ENCODE measurements at regions not wholly inside any gene's neighbourhood (a gene's known extent, or its start where the extent isn't known, plus 50 kb on each side); places are given as distances from the start of the nearest gene placed in this dataset.

DNA sequence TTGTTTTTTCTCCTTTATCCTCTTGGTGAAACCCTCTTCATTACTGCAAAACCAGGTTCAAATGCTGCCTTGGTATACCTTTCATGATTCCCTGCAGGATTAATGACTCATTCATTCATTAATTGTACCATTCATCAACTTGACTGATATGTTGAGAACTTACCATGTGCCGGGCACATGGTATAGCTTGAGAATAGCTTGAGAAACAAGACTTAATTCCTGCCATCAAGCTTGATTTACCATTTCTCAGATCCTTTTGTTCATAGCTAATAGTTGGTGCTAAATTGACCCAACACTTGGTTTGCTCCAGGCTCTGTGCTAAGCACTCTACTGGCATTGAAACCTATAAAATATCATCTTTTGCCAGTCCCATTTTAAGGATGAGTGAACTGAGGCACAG lies 165.7 kb downstream of the YIPF5 start:
- TF ChIP-seq SUZ12 (IDR thresholded peaks at IDR 0.05; ENCODE audit: extremely low read depth, insufficient read depth, insufficient read length) (no peak), YY1 (IDR thresholded peaks at IDR 0.05; ENCODE audit: insufficient read depth, insufficient read length) (no peak), ZNF274 (IDR thresholded peaks at IDR 0.05; ENCODE audit: low read depth, low read length) (no peak)
